ENCODE measurements at regions not wholly inside any gene's neighbourhood (a gene's known extent, or its start where the extent isn't known, plus 50 kb on each side); places are given as distances from the start of the nearest gene placed in this dataset.

- Histone ChIP-seq H3K79me1 (ENCODE audit: low read depth, low read length) (no peaks in the 10 kb centered on the region), H3K4me2 (ENCODE audit: insufficient read depth, low read length, poor library complexity, severe bottlenecking) (no peak overlapping the region), H2BK12ac (ENCODE audit: low read length) (no peak overlapping the region), H4K8ac (ENCODE audit: low read depth, low read length) (no peak overlapping the region), H3K27ac (replicated peaks; ENCODE audit: low read length) (no peak overlapping the region), H3K23ac (ENCODE audit: low read depth, low read length, poor library complexity) (no peak overlapping the region), H3K14ac (ENCODE audit: low read length) (no peak overlapping the region), H3K4me1 (ENCODE audit: control insufficient read depth in 2 of 2, insufficient read depth in 1 of 2, low read depth in 1 of 2, low read length in 2 of 2) (no peaks in the 10 kb centered on the region), H2AK5ac (ENCODE audit: low read depth, low read length) (no peak overlapping the region), H3K4ac (ENCODE audit: low read length) (no peak overlapping the region), H4K91ac (ENCODE audit: low read depth, low read length, poor library complexity) (no peak overlapping the region), H2BK120ac (ENCODE audit: low read depth, low read length) (no peak overlapping the region), H3K9me3 (replicated peaks in 1 of 2; ENCODE audit: control insufficient read depth in 2 of 2, insufficient read depth in 1 of 2, low read depth in 1 of 2, low read length in 2 of 2) (peaks cover 0 to 4% of the 10 kb centered on the region in 2 donors), H3K9ac (ENCODE audit: low read depth, low read length, poor library complexity) (no peak overlapping the region), H3K36me3 (replicated peaks in 1 of 2; ENCODE audit: control insufficient read depth in 2 of 2, insufficient read depth in 2 of 2, low read length in 2 of 2) (no peaks in the 10 kb centered on the region), H3K27me3 (ENCODE audit: control insufficient read depth in 3 of 3, insufficient read depth in 3 of 3, low read depth in 1 of 3, low read length in 3 of 3) (no peaks in the 10 kb centered on the region), H2AFZ (ENCODE audit: low read length) (no peak overlapping the region), H3K18ac (ENCODE audit: low read length) (no peak overlapping the region), H2BK5ac (ENCODE audit: low read length) (no peak overlapping the region), H2BK15ac (ENCODE audit: low read length) (no peak overlapping the region), H3K4me3 (ENCODE audit: low read length in 2 of 2) (no peak overlapping the region)
- DNase-seq (ENCODE audit: low spot score), result no peak
- WGBS, 2 donors (ENCODE audit: extremely low coverage in 2 of 2, insufficient read length in 2 of 2, insufficient replicate concordance in 1 of 2), result no CpG with 5 or more reads among the region's 3 CpGs
Observed at GRCh38 chr10:90443342-90443741, 414.5 kb downstream of the HTR7 start.

- H3K27ac ChIP-seq (replicated peaks; ENCODE audit: low read length), result no peak overlapping the region
- no peak overlapping the region for H4K8ac ChIP-seq (ENCODE audit: low read depth, low read length)
- H3K18ac ChIP-seq (ENCODE audit: low read length), result no peak overlapping the region
- no peaks in the 10 kb centered on the region for H3K9me3 ChIP-seq (replicated peaks in 1 of 2; ENCODE audit: control insufficient read depth in 2 of 2, insufficient read depth in 1 of 2, low read depth in 1 of 2, low read length in 2 of 2)
- no peak overlapping the region for H3K4ac ChIP-seq (ENCODE audit: low read length)
- no CpG with 5 or more reads among the region's 3 CpGs for WGBS, 2 donors (ENCODE audit: extremely low coverage in 2 of 2, insufficient read length in 2 of 2, insufficient replicate concordance in 1 of 2)
- H2BK12ac ChIP-seq (ENCODE audit: low read length), result no peak overlapping the region
- no peak overlapping the region for H3K4me2 ChIP-seq (ENCODE audit: insufficient read depth, low read length, poor library complexity, severe bottlenecking)
- H2AFZ ChIP-seq (ENCODE audit: low read length), result no peak overlapping the region
- no peak overlapping the region for H3K14ac ChIP-seq (ENCODE audit: low read length)
- H3K4me3 ChIP-seq (ENCODE audit: low read length in 2 of 2), result no peak overlapping the region
- no peaks in the 10 kb centered on the region for H3K27me3 ChIP-seq (ENCODE audit: control insufficient read depth in 3 of 3, insufficient read depth in 3 of 3, low read depth in 1 of 3, low read length in 3 of 3)
- no peak overlapping the region for H3K23ac ChIP-seq (ENCODE audit: low read depth, low read length, poor library complexity)
- DNase-seq (ENCODE audit: low spot score), result no peak
- H3K9ac ChIP-seq (ENCODE audit: low read depth, low read length, poor library complexity), result no peak overlapping the region
- no peaks in the 10 kb centered on the region for H3K36me3 ChIP-seq (replicated peaks in 1 of 2; ENCODE audit: control insufficient read depth in 2 of 2, insufficient read depth in 2 of 2, low read length in 2 of 2)
- H2BK5ac ChIP-seq (ENCODE audit: low read length), result no peak overlapping the region
- H3K79me1 ChIP-seq (ENCODE audit: low read depth, low read length), result no peaks in the 10 kb centered on the region
- no peak overlapping the region for H2BK15ac ChIP-seq (ENCODE audit: low read length)
- no peak overlapping the region for H4K91ac ChIP-seq (ENCODE audit: low read depth, low read length, poor library complexity)
- H3K4me1 ChIP-seq (ENCODE audit: control insufficient read depth in 2 of 2, insufficient read depth in 1 of 2, low read depth in 1 of 2, low read length in 2 of 2), result no peaks in the 10 kb centered on the region
- no peak overlapping the region for H2BK120ac ChIP-seq (ENCODE audit: low read depth, low read length)
- H2AK5ac ChIP-seq (ENCODE audit: low read depth, low read length), result no peak overlapping the region
Observed at GRCh38 chr10:90447831-90448230, 410.0 kb downstream of the HTR7 start.

GRCh38 chr10:90450797-90451196 lies 407.0 kb downstream of the HTR7 start:
- no peak overlapping the region for H3K18ac ChIP-seq (ENCODE audit: low read length)

GRCh38 chr10:90451283-90451682 lies 406.6 kb downstream of the HTR7 start:
- no peak overlapping the region for H2BK15ac ChIP-seq (ENCODE audit: low read length)
- WGBS, 2 donors (ENCODE audit: extremely low coverage in 2 of 2, insufficient read length in 2 of 2, insufficient replicate concordance in 1 of 2), result no CpG with 5 or more reads among the region's 1 CpG
- no peaks in the 10 kb centered on the region for H3K4me1 ChIP-seq (ENCODE audit: control insufficient read depth in 2 of 2, insufficient read depth in 1 of 2, low read depth in 1 of 2, low read length in 2 of 2)
- H3K14ac ChIP-seq (ENCODE audit: low read length), result no peak overlapping the region
- H4K8ac ChIP-seq (ENCODE audit: low read depth, low read length), result no peak overlapping the region
- no peak overlapping the region for H2BK5ac ChIP-seq (ENCODE audit: low read length)
- no peak overlapping the region for H2BK120ac ChIP-seq (ENCODE audit: low read depth, low read length)
- no peak overlapping the region for H3K23ac ChIP-seq (ENCODE audit: low read depth, low read length, poor library complexity)
- H3K4ac ChIP-seq (ENCODE audit: low read length), result no peak overlapping the region
- DNase-seq (ENCODE audit: low spot score), result no peak
- H3K27me3 ChIP-seq (ENCODE audit: control insufficient read depth in 3 of 3, insufficient read depth in 3 of 3, low read depth in 1 of 3, low read length in 3 of 3), result no peaks in the 10 kb centered on the region
- no peak overlapping the region for H2BK12ac ChIP-seq (ENCODE audit: low read length)
- H3K18ac ChIP-seq (ENCODE audit: low read length), result no peak overlapping the region
- H3K79me1 ChIP-seq (ENCODE audit: low read depth, low read length), result no peaks in the 10 kb centered on the region
- H3K4me3 ChIP-seq (ENCODE audit: low read length in 2 of 2), result no peak overlapping the region
- H3K27ac ChIP-seq (replicated peaks; ENCODE audit: low read length), result no peak overlapping the region
- no peak overlapping the region for H3K4me2 ChIP-seq (ENCODE audit: insufficient read depth, low read length, poor library complexity, severe bottlenecking)
- no peak overlapping the region for H3K9ac ChIP-seq (ENCODE audit: low read depth, low read length, poor library complexity)
- no peaks in the 10 kb centered on the region for H3K9me3 ChIP-seq (replicated peaks in 1 of 2; ENCODE audit: control insufficient read depth in 2 of 2, insufficient read depth in 1 of 2, low read depth in 1 of 2, low read length in 2 of 2)
- no peak overlapping the region for H2AK5ac ChIP-seq (ENCODE audit: low read depth, low read length)
- no peak overlapping the region for H2AFZ ChIP-seq (ENCODE audit: low read length)
- no peaks in the 10 kb centered on the region for H3K36me3 ChIP-seq (replicated peaks in 1 of 2; ENCODE audit: control insufficient read depth in 2 of 2, insufficient read depth in 2 of 2, low read length in 2 of 2)
- H4K91ac ChIP-seq (ENCODE audit: low read depth, low read length, poor library complexity), result no peak overlapping the region

More at GRCh38 chr10:90450797-90451196, 407.0 kb downstream of the HTR7 start:
- no peaks in the 10 kb centered on the region for H3K9me3 ChIP-seq (replicated peaks in 1 of 2; ENCODE audit: control insufficient read depth in 2 of 2, insufficient read depth in 1 of 2, low read depth in 1 of 2, low read length in 2 of 2)
- no peak overlapping the region for H3K23ac ChIP-seq (ENCODE audit: low read depth, low read length, poor library complexity)
- H3K4me1 ChIP-seq (ENCODE audit: control insufficient read depth in 2 of 2, insufficient read depth in 1 of 2, low read depth in 1 of 2, low read length in 2 of 2), result no peaks in the 10 kb centered on the region
- H3K27me3 ChIP-seq (ENCODE audit: control insufficient read depth in 3 of 3, insufficient read depth in 3 of 3, low read depth in 1 of 3, low read length in 3 of 3), result no peaks in the 10 kb centered on the region
- H3K36me3 ChIP-seq (replicated peaks in 1 of 2; ENCODE audit: control insufficient read depth in 2 of 2, insufficient read depth in 2 of 2, low read length in 2 of 2), result no peaks in the 10 kb centered on the region
- H2AK5ac ChIP-seq (ENCODE audit: low read depth, low read length), result no peak overlapping the region
- DNase-seq (ENCODE audit: low spot score), result no peak
- no peak overlapping the region for H2BK120ac ChIP-seq (ENCODE audit: low read depth, low read length)
- no peak overlapping the region for H3K4me2 ChIP-seq (ENCODE audit: insufficient read depth, low read length, poor library complexity, severe bottlenecking)
- no peak overlapping the region for H2BK5ac ChIP-seq (ENCODE audit: low read length)
- H4K8ac ChIP-seq (ENCODE audit: low read depth, low read length), result no peak overlapping the region
- no peak overlapping the region for H4K91ac ChIP-seq (ENCODE audit: low read depth, low read length, poor library complexity)
- no peak overlapping the region for H3K9ac ChIP-seq (ENCODE audit: low read depth, low read length, poor library complexity)
- H3K4me3 ChIP-seq (ENCODE audit: low read length in 2 of 2), result no peak overlapping the region
- H2BK15ac ChIP-seq (ENCODE audit: low read length), result no peak overlapping the region
- no peak overlapping the region for H3K27ac ChIP-seq (replicated peaks; ENCODE audit: low read length)
- H2AFZ ChIP-seq (ENCODE audit: low read length), result no peak overlapping the region
- H3K79me1 ChIP-seq (ENCODE audit: low read depth, low read length), result no peaks in the 10 kb centered on the region
- no peak overlapping the region for H3K14ac ChIP-seq (ENCODE audit: low read length)
- H2BK12ac ChIP-seq (ENCODE audit: low read length), result no peak overlapping the region
- no peak overlapping the region for H3K4ac ChIP-seq (ENCODE audit: low read length)

Measured in neuronal stem cell (in vitro differentiated cells).